Mucosa of descending colon (tissue), 3 donors: ENCODE measurements at regions not wholly inside any gene's neighbourhood (a gene's known extent, or its start where the extent isn't known, plus 50 kb on each side); places are given as distances from the start of the nearest gene placed in this dataset.

ENCODE experiments used
- ATAC-seq: fragments of 200-7000 bp; cut with Tn5 transposase; one replicate; pipeline ENCODE4 v1.9.1; 2020; ENCODE audit warnings: mild to moderate bottlenecking, moderate library complexity
- DNase-seq, 3 donors: peaks; one replicate each; pipeline ENCODE4 v3.0.0-alpha.2; 2020
- H3K36me3 ChIP-seq: fragments of 200-600 bp; one replicate; pipeline ENCODE4 v1.8.0; 2021; ENCODE audit warnings: low read depth, mild to moderate bottlenecking
- H3K4me1 ChIP-seq: fragments of 200-600 bp; one replicate; pipeline ENCODE4 v1.8.0; 2021; ENCODE audit warnings: low read depth, mild to moderate bottlenecking
- H3K4me3 ChIP-seq: fragments of 200-600 bp; one replicate; pipeline ENCODE4 v1.8.0; 2021; ENCODE audit warnings: mild to moderate bottlenecking
- H3K9me3 ChIP-seq: fragments of 200-600 bp; one replicate; pipeline ENCODE4 v1.8.0; 2021; ENCODE audit warnings: mild to moderate bottlenecking
- intact Hi-C, 2 donors: fragments of 100-400 bp; cut with DNase I in 1 of 2; cut with micrococcal nuclease in 1 of 2; formaldehyde crosslinking; loops; one replicate each; pipeline versions ENCODE4 v1.11.0 to v1.11.1; 2022; cut with DNase I, micrococcal nuclease
- TF ChIP-seq, protein P1 (sequence below): fragments of 200-600 bp; IDR thresholded peaks from one replicate; pipeline ENCODE4 v1.8.0; 2022; ENCODE audit warnings: antibody characterized with exemption, mild to moderate bottlenecking
- donor health status: DM: no; HTN: no; CAD: no; lungs with moderate emphysema.
- donor health status: DM: no; HTN: no; CAD: no.
- donor health status: DM: no; HTN: yes; CAD: no.

DNA sequence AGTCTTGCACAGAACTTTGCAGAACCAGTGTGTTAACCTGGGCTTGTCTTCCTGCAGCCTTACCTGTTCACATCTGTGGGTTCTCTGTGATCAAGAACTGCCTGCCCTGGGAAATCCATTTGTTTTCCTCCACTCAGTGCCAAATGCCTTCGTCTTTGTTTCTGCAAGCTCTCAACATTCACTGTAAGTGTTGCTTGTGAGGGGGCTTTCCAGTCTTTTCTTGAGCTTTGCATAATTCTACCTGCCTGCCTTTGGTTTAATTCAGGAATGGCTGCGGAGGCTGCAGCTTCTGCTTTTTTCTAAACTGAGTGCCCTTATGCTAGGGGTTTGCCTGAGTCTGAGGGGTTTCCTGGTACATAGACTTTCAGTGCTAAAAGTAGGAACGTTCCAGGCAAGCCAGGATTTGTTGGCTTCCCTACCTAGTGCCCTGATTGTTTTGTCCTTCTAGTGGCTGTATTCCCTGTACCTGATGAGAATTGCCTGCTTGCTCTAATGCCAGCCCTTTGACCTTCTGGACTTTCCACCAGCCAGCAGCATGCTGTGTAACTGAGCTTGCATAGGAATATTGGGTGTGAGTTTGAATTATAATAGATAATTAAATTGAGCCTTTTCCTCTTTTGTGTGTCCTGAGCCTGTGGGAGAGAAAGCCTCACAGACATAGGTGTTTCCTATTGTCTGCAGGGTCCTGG lies 96.6 kb upstream of the CLSTN2 start:
- DNase-seq = no peak
- TF ChIP-seq, protein P1, sequence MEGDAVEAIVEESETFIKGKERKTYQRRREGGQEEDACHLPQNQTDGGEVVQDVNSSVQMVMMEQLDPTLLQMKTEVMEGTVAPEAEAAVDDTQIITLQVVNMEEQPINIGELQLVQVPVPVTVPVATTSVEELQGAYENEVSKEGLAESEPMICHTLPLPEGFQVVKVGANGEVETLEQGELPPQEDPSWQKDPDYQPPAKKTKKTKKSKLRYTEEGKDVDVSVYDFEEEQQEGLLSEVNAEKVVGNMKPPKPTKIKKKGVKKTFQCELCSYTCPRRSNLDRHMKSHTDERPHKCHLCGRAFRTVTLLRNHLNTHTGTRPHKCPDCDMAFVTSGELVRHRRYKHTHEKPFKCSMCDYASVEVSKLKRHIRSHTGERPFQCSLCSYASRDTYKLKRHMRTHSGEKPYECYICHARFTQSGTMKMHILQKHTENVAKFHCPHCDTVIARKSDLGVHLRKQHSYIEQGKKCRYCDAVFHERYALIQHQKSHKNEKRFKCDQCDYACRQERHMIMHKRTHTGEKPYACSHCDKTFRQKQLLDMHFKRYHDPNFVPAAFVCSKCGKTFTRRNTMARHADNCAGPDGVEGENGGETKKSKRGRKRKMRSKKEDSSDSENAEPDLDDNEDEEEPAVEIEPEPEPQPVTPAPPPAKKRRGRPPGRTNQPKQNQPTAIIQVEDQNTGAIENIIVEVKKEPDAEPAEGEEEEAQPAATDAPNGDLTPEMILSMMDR = no peak
- no peaks in the 10 kb centered on the region for H3K9me3 ChIP-seq
- no peak overlapping the region for H3K4me3 ChIP-seq
- H3K4me1 ChIP-seq = no peaks in the 10 kb centered on the region
- intact Hi-C loops = no loop called here
- H3K36me3 ChIP-seq = no peaks in the 10 kb centered on the region
- ATAC-seq = no peak

DNA sequence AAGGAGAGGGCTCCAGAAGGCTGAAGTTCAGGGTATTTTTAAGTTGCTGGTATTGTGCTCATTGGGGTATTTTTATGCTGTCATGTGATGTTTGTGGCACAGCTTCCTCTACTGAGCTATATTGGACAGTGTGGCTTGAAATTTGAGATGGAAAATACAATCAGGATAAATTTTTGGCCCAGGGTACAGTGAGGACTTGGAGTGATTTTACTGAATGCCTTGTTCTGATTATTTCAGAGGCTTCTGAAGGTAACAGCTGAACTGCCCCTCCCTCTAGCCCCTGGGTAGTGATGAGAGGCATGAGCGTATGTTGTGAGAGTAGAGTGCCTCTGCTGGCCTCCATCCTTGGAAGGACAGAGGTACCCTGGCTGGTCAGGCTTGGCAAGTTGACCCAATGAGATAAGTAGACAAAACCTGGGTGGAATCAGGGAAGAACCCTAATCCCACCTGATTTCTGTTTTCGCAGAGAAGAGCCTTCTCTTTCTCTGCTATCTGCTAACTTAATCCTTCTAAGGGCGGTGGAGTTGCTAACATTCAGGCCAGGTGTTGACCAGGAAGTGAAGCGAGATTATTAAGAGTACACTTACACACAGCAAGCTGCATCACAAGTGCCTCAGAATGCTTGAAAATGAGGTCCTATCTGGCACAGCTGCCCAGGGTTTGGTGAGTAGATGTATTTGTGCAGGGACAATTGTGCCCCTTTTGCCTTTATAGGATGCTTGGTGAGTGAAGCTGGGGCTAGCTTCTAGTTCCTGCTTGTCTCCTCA lies 98.1 kb upstream of the CLSTN2 start:
- intact Hi-C loops = no loop called here
- no peak overlapping the region for H3K4me3 ChIP-seq
- no peak for DNase-seq
- no peaks in the 10 kb centered on the region for H3K36me3 ChIP-seq
- no peak for ATAC-seq
- H3K4me1 ChIP-seq = no peaks in the 10 kb centered on the region
- TF ChIP-seq, protein P1 = no peak
- H3K9me3 ChIP-seq = no peaks in the 10 kb centered on the region

DNA sequence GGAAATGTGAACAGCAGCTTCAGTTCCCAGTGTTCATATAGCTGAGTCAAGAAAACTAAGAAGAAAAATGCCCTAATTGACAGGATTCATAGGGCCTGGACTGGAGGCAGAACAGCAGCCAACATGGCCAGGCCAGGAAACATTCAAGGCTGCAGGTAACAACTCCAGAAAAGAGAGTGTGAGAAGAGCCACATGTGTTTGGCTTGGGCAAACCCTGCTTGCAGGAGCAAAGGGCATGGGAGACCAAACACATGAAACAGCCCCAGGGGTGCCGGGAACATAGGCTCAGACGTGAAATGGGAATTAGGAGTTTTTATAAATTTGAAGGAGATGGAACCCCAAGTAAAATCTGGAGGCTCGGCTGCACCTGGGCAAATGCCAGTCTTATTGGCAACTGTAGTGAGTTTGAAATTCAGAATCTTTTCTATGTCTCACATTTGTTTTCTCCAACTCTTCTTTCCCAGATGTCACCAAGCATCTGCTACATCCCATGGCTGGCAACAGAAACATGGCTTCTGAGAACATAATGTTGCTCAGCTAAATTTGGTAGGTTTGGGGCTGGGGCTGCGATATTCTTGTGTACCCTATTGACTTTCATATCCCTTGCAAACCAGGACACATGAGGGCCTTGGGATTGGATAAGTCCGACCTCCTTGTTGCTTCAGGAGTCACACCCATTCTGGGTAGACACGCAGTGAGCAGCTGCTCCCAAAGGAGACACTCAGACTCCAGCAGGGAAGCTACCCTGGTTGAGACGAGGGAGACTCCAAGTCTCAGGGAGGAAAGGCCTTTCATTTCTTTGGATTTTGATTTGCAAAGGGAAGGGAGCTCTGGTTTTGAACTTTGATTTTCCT lies 98.9 kb upstream of the CLSTN2 start:
- H3K9me3 ChIP-seq = no peaks in the 10 kb centered on the region
- no peak overlapping the region for H3K4me3 ChIP-seq
- TF ChIP-seq, protein P1 = no peak
- ATAC-seq = no peak
- intact Hi-C loops = no loop called here
- DNase-seq = no peak
- H3K4me1 ChIP-seq = no peaks in the 10 kb centered on the region
- H3K36me3 ChIP-seq = no peaks in the 10 kb centered on the region

DNA sequence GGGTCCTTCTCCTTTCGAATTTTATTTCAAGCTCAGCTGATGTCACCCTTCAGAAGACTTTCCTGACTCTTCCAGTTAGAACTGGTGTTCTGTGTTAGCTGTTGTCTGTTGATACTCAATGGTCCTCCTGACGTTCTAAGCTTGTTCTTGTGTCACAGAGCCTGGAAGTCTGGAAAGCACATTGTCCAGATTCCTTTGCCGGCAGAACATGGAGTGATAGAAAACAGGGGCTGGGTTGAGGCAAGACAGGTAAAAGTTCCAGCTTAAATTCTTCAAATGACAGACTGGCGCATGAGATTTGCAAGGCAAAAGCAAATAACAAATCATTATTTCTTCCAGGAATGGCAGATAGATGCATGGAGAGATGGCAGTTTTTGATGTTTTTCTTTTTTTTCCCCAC lies 102.0 kb upstream of the CLSTN2 start:
- no peak for ATAC-seq
- Histone ChIP-seq H3K36me3 (no peaks in the 10 kb centered on the region), H3K4me3 (no peak overlapping the region), H3K4me1 (no peaks in the 10 kb centered on the region), H3K9me3 (no peaks in the 10 kb centered on the region)
- no peak for DNase-seq
- intact Hi-C loops = no loop called here
- TF ChIP-seq, protein P1 = no peak

DNA sequence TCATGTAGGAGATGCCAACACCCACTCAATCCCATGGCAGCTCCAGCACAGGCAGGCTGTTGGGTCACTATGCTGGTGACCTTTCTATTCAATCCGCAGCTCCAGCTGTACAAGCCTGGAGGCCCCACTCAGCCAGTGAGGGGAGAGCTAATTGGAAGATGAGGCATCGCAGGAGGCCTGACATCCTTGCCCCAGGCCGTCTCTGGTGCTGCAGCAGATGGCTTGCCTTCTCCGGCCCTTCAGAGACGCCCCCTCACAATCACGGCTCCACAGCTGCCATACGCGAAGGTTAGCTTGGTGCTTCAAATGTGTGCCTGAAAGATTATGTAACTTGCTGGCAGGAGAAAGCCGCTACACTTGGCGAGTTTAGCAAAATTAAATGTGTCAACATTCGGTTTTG lies 104.2 kb upstream of the CLSTN2 start:
- no peaks in the 10 kb centered on the region for H3K4me1 ChIP-seq
- TF ChIP-seq, protein P1 = no peak
- intact Hi-C loops = no loop called here
- H3K4me3 ChIP-seq = no peak overlapping the region
- peak; percentile 14 for ATAC-seq
- no peaks in the 10 kb centered on the region for H3K9me3 ChIP-seq
- DNase-seq = no peak
- H3K36me3 ChIP-seq = no peaks in the 10 kb centered on the region
